Lung (tissue), 11 donors: ENCODE measurements at regions not wholly inside any gene's neighbourhood (a gene's known extent, or its start where the extent isn't known, plus 50 kb on each side); places are given as distances from the start of the nearest gene placed in this dataset.

Experiments
- ATAC-seq: fragments of 200-7000 bp; cut with Tn5 transposase; one replicate; pipeline ENCODE4 v1.9.1; 2020; ENCODE audit warnings: moderate number of reproducible peaks; ENCODE audit not compliant: insufficient read depth, low FRiP score
- DNase-seq, 3 donors: peaks; one replicate each; pipeline ENCODE4 v3.0.0-alpha.2; 2013 to 2017
- H3K27ac ChIP-seq, 2 donors: one replicate each; pipeline ENCODE4 v1.5.1; 2013; ENCODE audit warnings: mild to moderate bottlenecking in 2 of 2, moderate library complexity in 2 of 2, control low read depth in 1 of 2, inconsistent platforms in 1 of 2, low read depth in 1 of 2, low read length in 1 of 2
- H3K27me3 ChIP-seq, 3 donors: one replicate each; pipeline ENCODE4 v1.5.1; 2013; ENCODE audit warnings: low read length in 2 of 3; ENCODE audit not compliant: control insufficient read depth in 3 of 3, insufficient read depth in 3 of 3
- H3K36me3 ChIP-seq, 4 donors: one replicate each; pipeline ENCODE4 v1.5.1; 2013; ENCODE audit warnings: low read length in 4 of 4, mild to moderate bottlenecking in 1 of 4, moderate library complexity in 1 of 4; ENCODE audit not compliant: control insufficient read depth in 4 of 4, insufficient read depth in 4 of 4
- H3K4me1 ChIP-seq, 5 donors: one replicate each; pipeline ENCODE4 v1.5.1; 2013; ENCODE audit warnings: low read length in 5 of 5, mild to moderate bottlenecking in 2 of 5, moderate library complexity in 1 of 5; ENCODE audit not compliant: control insufficient read depth in 5 of 5, insufficient read depth in 5 of 5
- H3K4me3 ChIP-seq: one replicate; pipeline ENCODE4 v1.5.1; 2013; ENCODE audit warnings: mild to moderate bottlenecking, control low read depth, moderate library complexity
- H3K9ac ChIP-seq, 2 donors: one replicate each; pipeline ENCODE4 v1.5.1; 2013; ENCODE audit warnings: low read length in 2 of 2, control low read depth in 1 of 2; ENCODE audit not compliant: insufficient read depth in 1 of 2
- H3K9me3 ChIP-seq, 4 donors: one replicate each; pipeline ENCODE4 v1.5.1; 2013; ENCODE audit warnings: low read length in 3 of 4, mild to moderate bottlenecking in 1 of 4, moderate library complexity in 1 of 4; ENCODE audit not compliant: control insufficient read depth in 4 of 4, insufficient read depth in 3 of 4
- CTCF ChIP-seq: IDR thresholded peaks from 2 replicates; pipeline ENCODE4 v1.5.1; 2012; ENCODE audit warnings: mild to moderate bottlenecking; ENCODE audit errors: control extremely low read depth, extremely low read depth
- WGBS, 2 donors: extraction: QIAGEN DNeasy Blood & Tissue Kit; methylation state at CpG; one replicate each; pipeline ENCODE4 v1.1.7; 2013; 5-methylcytosine and 5-hydroxymethylcytosine counted together
- donor health status: control.
- donor health status: control.
- donor health status: Bipolar disorder and iron deficiency.
- donor health status: healthy.
- donor health status: DM: yes; HTN: yes; CAD: no.

GRCh38 chr9:71349218-71349617, 227.8 kb upstream of the TRPM3 start:
- H3K9me3 ChIP-seq, result no peaks in the 10 kb centered on the region
- H3K27ac ChIP-seq, result no peak overlapping the region
- DNase-seq (no peak), ATAC-seq (no peak)
- no peaks in the 10 kb centered on the region for H3K4me1 ChIP-seq
- H3K36me3 ChIP-seq, result no peaks in the 10 kb centered on the region
- 83% methylated on average over 4 of the region's 4 CpGs for WGBS, 2 donors
- H3K27me3 ChIP-seq, result no peaks in the 10 kb centered on the region
- no peak for TF ChIP-seq CTCF
- no peak overlapping the region for H3K4me3 ChIP-seq
- H3K9ac ChIP-seq, result no peak overlapping the region

- no peaks in the 10 kb centered on the region for H3K9me3 ChIP-seq
- H3K27me3 ChIP-seq, result no peaks in the 10 kb centered on the region
- DNase-seq (no peak), ATAC-seq (no peak)
- H3K9ac ChIP-seq, result no peak overlapping the region
- no peak overlapping the region for H3K27ac ChIP-seq
- no peak for TF ChIP-seq CTCF
- H3K36me3 ChIP-seq, result no peaks in the 10 kb centered on the region
- 42 to 75% methylated on average over 3 of the region's 3 CpGs for WGBS, 2 donors
- no peak overlapping the region for H3K4me3 ChIP-seq
- H3K4me1 ChIP-seq, result no peaks in the 10 kb centered on the region
Measured at GRCh38 chr9:71333321-71333720, 211.9 kb upstream of the TRPM3 start.

- Histone ChIP-seq H3K36me3 (no peaks in the 10 kb centered on the region), H3K9ac (no peak overlapping the region), H3K27ac (no peak overlapping the region), H3K27me3 (no peaks in the 10 kb centered on the region), H3K4me1 (no peaks in the 10 kb centered on the region), H3K9me3 (no peaks in the 10 kb centered on the region), H3K4me3 (no peak overlapping the region)
- TF ChIP-seq CTCF, result no peak
- no peak for ATAC-seq
- WGBS, 2 donors, result 61 to 64% methylated on average over 2 of the region's 2 CpGs
- no peak for DNase-seq
Measured at GRCh38 chr9:71331603-71332002, 210.2 kb upstream of the TRPM3 start.

GRCh38 chr9:71329873-71330272, 208.5 kb upstream of the TRPM3 start:
- Histone ChIP-seq H3K27me3 (no peaks in the 10 kb centered on the region), H3K4me1 (no peaks in the 10 kb centered on the region), H3K9ac (no peak overlapping the region), H3K27ac (no peak overlapping the region), H3K4me3 (no peak overlapping the region), H3K36me3 (no peaks in the 10 kb centered on the region), H3K9me3 (no peaks in the 10 kb centered on the region)
- 82 to 91% methylated on average over 3 of the region's 3 CpGs for WGBS, 2 donors
- DNase-seq, result no peak
- no peak for TF ChIP-seq CTCF
- no peak for ATAC-seq
